CD8-positive, alpha-beta memory T cell (primary cell): ENCODE measurements at regions not wholly inside any gene's neighbourhood (a gene's known extent, or its start where the extent isn't known, plus 50 kb on each side); places are given as distances from the start of the nearest gene placed in this dataset.
"Not testable (repeated sequence)": the region's sequence is repeated elsewhere in the genome, so short reads cannot be mapped to it uniquely, and the experiment has no call there.

Experiments used
- CTCF ChIA-PET: fragments of 350-600 bp; sonication (Branson Sonifier 250); formaldehyde crosslinking; loops from one replicate; lab custom pipeline; 2021; ENCODE audit warnings: antibody characterized with exemption; lab: Charles Lee
- POLR2A ChIA-PET: fragments of 350-600 bp; sonication (Branson Sonifier 250); formaldehyde crosslinking; loops from one replicate; lab custom pipeline; 2021; ENCODE audit warnings: antibody characterized with exemption; lab: Charles Lee
- DNase-seq, 5 donors: peaks; one replicate each; pipeline versions ENCODE4 v3.0.0 to v3.0.0-alpha.2; 2020 to 2022; ENCODE audit warnings: mixed read lengths in 1 of 5
- H3K27ac ChIP-seq: one replicate; pipeline ENCODE4 v1.7.0; 2013; ENCODE audit warnings: low read depth, mild to moderate bottlenecking, low read length, moderate library complexity
- H3K27me3 ChIP-seq: 2 replicates; pipeline ENCODE4 v1.7.0; 2013; ENCODE audit warnings: low read length, mild to moderate bottlenecking; ENCODE audit not compliant: insufficient read depth, poor library complexity, severe bottlenecking
- H3K36me3 ChIP-seq: 2 replicates; pipeline ENCODE4 v1.7.0; 2013; ENCODE audit warnings: mild to moderate bottlenecking, low read length, moderate library complexity; ENCODE audit not compliant: insufficient read depth
- H3K4me1 ChIP-seq: 2 replicates; pipeline ENCODE4 v1.7.0; 2013; ENCODE audit warnings: mild to moderate bottlenecking, low read length, moderate library complexity; ENCODE audit not compliant: insufficient read depth
- H3K4me3 ChIP-seq: 2 replicates; pipeline ENCODE4 v1.7.0; 2013; ENCODE audit warnings: mild to moderate bottlenecking, low read length
- H3K9me3 ChIP-seq: 2 replicates; pipeline ENCODE4 v1.7.0; 2013; ENCODE audit warnings: mild to moderate bottlenecking, low read length
- H3K27ac Mint-ChIP-seq, 8 donors: one replicate each; pipeline ENCODE4 v1.8.0; 2020 to 2021; ENCODE audit warnings: mixed read lengths in 8 of 8, mild to moderate bottlenecking in 6 of 8, inconsistent platforms in 3 of 8, moderate library complexity in 3 of 8
- H3K27me3 Mint-ChIP-seq, 2 donors: one replicate each; pipeline ENCODE4 v1.8.0; 2020 to 2021; ENCODE audit warnings: mixed read lengths in 2 of 2, mild to moderate bottlenecking in 1 of 2, moderate library complexity in 1 of 2
- H3K36me3 Mint-ChIP-seq, 3 donors: one replicate each; pipeline ENCODE4 v1.8.0; 2020 to 2021; ENCODE audit warnings: mixed read lengths in 3 of 3, inconsistent platforms in 1 of 3, mild to moderate bottlenecking in 1 of 3
- H3K4me1 Mint-ChIP-seq, 3 donors: one replicate each; pipeline ENCODE4 v1.8.0; 2020 to 2021; ENCODE audit warnings: mixed read lengths in 3 of 3, inconsistent platforms in 1 of 3, mild to moderate bottlenecking in 1 of 3
- H3K4me3 Mint-ChIP-seq, 7 donors: one replicate each; pipeline ENCODE4 v1.8.0; 2020 to 2021; ENCODE audit warnings: mixed read lengths in 7 of 7, mild to moderate bottlenecking in 6 of 7, moderate library complexity in 4 of 7, inconsistent platforms in 2 of 7
- H3K9me3 Mint-ChIP-seq, 5 donors: one replicate each; pipeline ENCODE4 v1.8.0; 2020 to 2022; ENCODE audit warnings: mixed read lengths in 5 of 5, mild to moderate bottlenecking in 3 of 5, moderate library complexity in 2 of 5, inconsistent platforms in 1 of 5

DNA sequence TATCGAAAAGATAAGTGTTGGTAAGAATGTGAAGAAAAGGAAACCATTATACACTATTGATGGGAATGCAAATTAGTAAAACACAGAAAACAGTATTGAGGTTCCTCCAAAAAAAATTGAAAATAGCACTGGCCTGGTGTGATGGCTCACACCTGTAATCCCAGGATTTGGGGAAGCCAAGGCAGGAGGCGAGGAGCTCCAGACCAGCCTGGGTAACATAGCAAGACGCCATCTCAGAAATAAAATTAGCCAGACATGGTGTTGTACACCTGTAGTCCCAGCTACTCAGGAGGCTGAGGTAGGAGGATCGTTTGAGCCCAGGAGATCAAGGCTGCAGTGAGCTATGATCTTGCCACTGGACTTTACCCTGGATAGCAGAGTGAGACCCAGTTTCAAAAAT, 5303.4 kb upstream of the TPTE start:
- H3K4me1 ChIP-seq, POLR2A ChIA-PET, H3K36me3 ChIP-seq, H3K36me3 Mint-ChIP-seq, H3K4me1 Mint-ChIP-seq, H3K27me3 ChIP-seq, H3K4me3 ChIP-seq, H3K4me3 Mint-ChIP-seq, CTCF ChIA-PET, H3K27ac ChIP-seq, H3K27me3 Mint-ChIP-seq, DNase-seq, H3K9me3 ChIP-seq, H3K27ac Mint-ChIP-seq: not testable (repeated sequence)
- H3K9me3 Mint-ChIP-seq = peaks cover 31 to 51% (median 40%) of the 10 kb centered on the region in 5 donors

DNA sequence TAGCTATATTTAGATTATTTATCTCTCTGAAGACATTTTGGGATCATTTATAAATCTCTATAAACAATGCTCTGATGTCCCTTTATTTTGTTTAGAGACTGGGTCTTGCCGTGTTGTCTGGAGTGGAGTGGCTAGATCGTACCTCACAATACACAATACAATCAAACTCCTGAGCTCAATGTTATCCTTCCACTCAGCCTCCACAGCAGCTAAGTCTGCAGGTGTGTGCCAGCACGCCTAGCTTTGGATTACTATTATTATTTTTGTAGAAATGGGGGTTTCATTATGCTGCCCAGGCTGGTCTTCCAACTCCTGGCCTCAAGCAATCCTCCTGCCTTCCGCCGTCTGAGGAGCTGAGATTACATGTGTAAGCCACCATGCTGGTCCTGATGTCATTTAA, 5301.4 kb upstream of the TPTE start:
- H3K4me3 ChIP-seq, H3K27me3 ChIP-seq, H3K4me3 Mint-ChIP-seq, CTCF ChIA-PET, POLR2A ChIA-PET, H3K27ac ChIP-seq, H3K27me3 Mint-ChIP-seq, H3K36me3 Mint-ChIP-seq, H3K4me1 ChIP-seq, DNase-seq, H3K4me1 Mint-ChIP-seq, H3K27ac Mint-ChIP-seq, H3K36me3 ChIP-seq, H3K9me3 ChIP-seq: not testable (repeated sequence)
- peaks cover 47 to 68% (median 53%) of the 10 kb centered on the region in 5 donors for H3K9me3 Mint-ChIP-seq

DNA sequence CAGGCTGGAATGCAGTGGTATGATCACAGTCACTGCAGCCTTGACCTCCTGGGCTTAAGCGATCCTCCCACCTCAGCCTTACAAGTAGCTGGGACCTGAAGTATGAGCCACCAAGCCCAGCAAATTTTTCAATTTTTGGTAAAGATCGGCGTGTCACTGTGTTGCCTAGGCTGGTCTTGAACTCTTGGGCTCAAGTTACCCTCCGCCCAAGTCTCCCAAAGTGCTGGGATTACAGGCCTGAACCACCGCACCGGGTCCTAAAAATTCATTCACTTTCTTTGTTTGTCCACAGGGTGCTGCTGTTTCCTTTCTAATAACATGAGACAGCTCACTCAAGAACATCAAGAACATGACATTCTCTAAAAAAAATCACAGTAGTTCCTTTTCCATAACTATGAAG, 5300.9 kb upstream of the TPTE start:
- CTCF ChIA-PET, H3K9me3 ChIP-seq, H3K36me3 Mint-ChIP-seq, H3K4me1 Mint-ChIP-seq, H3K27ac Mint-ChIP-seq, H3K4me3 Mint-ChIP-seq, H3K27ac ChIP-seq, H3K36me3 ChIP-seq, H3K4me3 ChIP-seq, POLR2A ChIA-PET, H3K27me3 Mint-ChIP-seq, H3K27me3 ChIP-seq, H3K4me1 ChIP-seq, DNase-seq: not testable (repeated sequence)
- H3K9me3 Mint-ChIP-seq = peaks cover 51 to 72% (median 53%) of the 10 kb centered on the region in 5 donors

GRCh38 chr21:5221458-5222050, 5299.8 kb upstream of the TPTE start:
- H3K9me3 Mint-ChIP-seq = peaks cover 51 to 78% (median 55%) of the 10 kb centered on the region in 5 donors
- H3K36me3 ChIP-seq, H3K27ac ChIP-seq, DNase-seq, H3K36me3 Mint-ChIP-seq, H3K4me3 ChIP-seq, H3K27me3 Mint-ChIP-seq, H3K4me1 Mint-ChIP-seq, H3K27ac Mint-ChIP-seq, CTCF ChIA-PET, POLR2A ChIA-PET, H3K27me3 ChIP-seq, H3K9me3 ChIP-seq, H3K4me3 Mint-ChIP-seq, H3K4me1 ChIP-seq: not testable (repeated sequence)

DNA sequence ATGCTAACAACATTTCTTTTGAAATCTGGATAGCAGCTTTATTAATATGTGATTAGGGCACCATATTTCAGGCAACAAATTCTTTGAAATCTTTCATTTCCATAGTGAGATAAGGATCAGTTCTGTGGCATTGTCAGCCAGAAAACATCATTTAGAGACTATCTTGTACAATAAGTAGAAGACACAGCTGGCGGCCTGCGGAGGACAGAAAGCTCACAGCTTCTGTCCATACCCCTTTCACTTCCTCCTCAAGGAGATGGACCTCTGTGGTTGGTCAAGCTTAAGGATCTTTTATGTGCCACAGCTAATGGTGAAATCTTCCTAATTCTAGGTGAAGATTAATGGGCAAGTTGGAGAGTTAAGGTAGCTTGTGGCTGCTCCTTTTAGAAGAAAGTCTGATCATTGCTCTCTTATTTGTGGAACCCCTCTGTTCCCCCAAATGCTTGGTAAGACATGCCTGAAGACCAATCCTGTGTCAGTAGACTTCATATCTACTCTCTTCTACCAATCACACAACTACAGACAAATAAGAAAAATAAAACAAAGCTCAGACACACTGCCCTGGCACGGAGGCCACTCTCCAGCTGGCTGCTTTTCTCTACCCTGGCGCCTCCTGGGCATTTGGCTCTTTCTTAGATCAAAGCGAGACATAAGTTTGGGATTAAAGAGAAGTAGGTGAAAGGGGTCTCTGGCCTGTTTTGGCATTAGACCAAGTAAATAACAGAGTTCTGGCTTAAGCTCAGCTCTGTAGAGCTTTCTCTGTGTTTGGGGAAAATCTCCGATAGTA, 5298.2 kb upstream of the TPTE start:
- H3K36me3 Mint-ChIP-seq, POLR2A ChIA-PET, H3K27ac ChIP-seq, H3K4me1 ChIP-seq, H3K27ac Mint-ChIP-seq, H3K27me3 Mint-ChIP-seq, H3K36me3 ChIP-seq, H3K4me3 Mint-ChIP-seq, CTCF ChIA-PET, H3K27me3 ChIP-seq, H3K9me3 ChIP-seq, H3K4me1 Mint-ChIP-seq, DNase-seq, H3K4me3 ChIP-seq: not testable (repeated sequence)
- H3K9me3 Mint-ChIP-seq = peaks cover 51 to 76% (median 53%) of the 10 kb centered on the region in 5 donors

- H3K9me3 Mint-ChIP-seq = peaks cover 48 to 76% (median 53%) of the 10 kb centered on the region in 5 donors
- H3K27me3 ChIP-seq, H3K36me3 ChIP-seq, H3K36me3 Mint-ChIP-seq, H3K27ac Mint-ChIP-seq, H3K4me3 Mint-ChIP-seq, CTCF ChIA-PET, H3K27ac ChIP-seq, DNase-seq, H3K27me3 Mint-ChIP-seq, H3K4me3 ChIP-seq, POLR2A ChIA-PET, H3K4me1 Mint-ChIP-seq, H3K9me3 ChIP-seq, H3K4me1 ChIP-seq: not testable (repeated sequence)
Observed at GRCh38 chr21:5224156-5224555, 5297.2 kb upstream of the TPTE start.

- H3K4me3 Mint-ChIP-seq, H3K27ac Mint-ChIP-seq, H3K36me3 Mint-ChIP-seq, H3K4me1 Mint-ChIP-seq, H3K36me3 ChIP-seq, H3K9me3 ChIP-seq, CTCF ChIA-PET, H3K4me3 ChIP-seq, DNase-seq, H3K27me3 Mint-ChIP-seq, H3K4me1 ChIP-seq, H3K27ac ChIP-seq, POLR2A ChIA-PET, H3K27me3 ChIP-seq: not testable (repeated sequence)
- H3K9me3 Mint-ChIP-seq = peaks cover 47 to 72% (median 55%) of the 10 kb centered on the region in 5 donors
Observed at GRCh38 chr21:5227252-5227651, 5294.1 kb upstream of the TPTE start.

DNA sequence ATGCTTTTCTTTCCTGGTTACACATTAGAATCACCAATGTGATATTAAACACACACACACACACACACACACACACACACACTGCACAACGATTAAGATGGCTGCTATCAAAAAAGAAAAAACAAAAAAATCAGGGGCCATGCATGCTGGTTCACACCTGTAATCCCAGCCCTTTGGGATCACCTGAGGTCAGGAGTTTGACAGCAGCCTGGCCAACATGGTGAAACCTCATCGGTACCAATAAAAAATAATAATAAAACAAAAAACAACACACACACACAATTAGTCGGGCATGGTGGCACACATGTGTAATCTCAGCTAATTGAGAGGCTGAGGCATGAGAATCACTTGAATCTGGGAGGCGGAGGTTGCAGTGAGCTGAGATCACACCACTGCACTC, 5290.8 kb upstream of the TPTE start:
- H3K27me3 ChIP-seq, H3K27ac Mint-ChIP-seq, H3K36me3 Mint-ChIP-seq, H3K4me3 ChIP-seq, POLR2A ChIA-PET, H3K27me3 Mint-ChIP-seq, H3K4me1 ChIP-seq, H3K27ac ChIP-seq, H3K4me1 Mint-ChIP-seq, H3K36me3 ChIP-seq, DNase-seq, H3K9me3 ChIP-seq, CTCF ChIA-PET, H3K4me3 Mint-ChIP-seq: not testable (repeated sequence)
- H3K9me3 Mint-ChIP-seq = peaks cover 39 to 77% (median 56%) of the 10 kb centered on the region in 5 donors
